Progenitor cell of endocrine pancreas (in vitro differentiated cells): ENCODE measurements at regions not wholly inside any gene's neighbourhood (a gene's known extent, or its start where the extent isn't known, plus 50 kb on each side); places are given as distances from the start of the nearest gene placed in this dataset.

Experiments
- DNase-seq: peaks from one replicate; pipeline ENCODE4 v3.0.0; 2021; ENCODE audit warnings: low spot score; ENCODE audit not compliant: unreplicated experiment
- H3K27ac Mint-ChIP-seq: 2 replicates; pipeline ENCODE4 v1.8.0; 2021; ENCODE audit warnings: mild to moderate bottlenecking, moderate library complexity, mixed read lengths
- H3K27me3 Mint-ChIP-seq: 2 replicates; pipeline ENCODE4 v1.8.0; 2021; ENCODE audit warnings: mixed read lengths
- H3K36me3 Mint-ChIP-seq: 2 replicates; pipeline ENCODE4 v1.8.0; 2022; ENCODE audit warnings: mixed read lengths; ENCODE audit not compliant: insufficient read depth
- H3K4me1 Mint-ChIP-seq: 2 replicates; pipeline ENCODE4 v1.8.0; 2021; ENCODE audit warnings: low read depth, mixed read lengths
- H3K4me3 Mint-ChIP-seq: 2 replicates; pipeline ENCODE4 v1.8.0; 2021; ENCODE audit warnings: low read depth, mild to moderate bottlenecking, moderate library complexity, mixed read lengths
- H3K9me3 Mint-ChIP-seq: 2 replicates; pipeline ENCODE4 v1.8.0; 2021; ENCODE audit warnings: low read depth, mixed read lengths
- CTCF ChIP-seq: fragments of 200-600 bp; sonication (generic); IDR thresholded peaks from one replicate; pipeline ENCODE4 v1.5.0; 2021; ENCODE audit warnings: antibody characterized with exemption, mild to moderate bottlenecking; ENCODE audit not compliant: unreplicated experiment

GRCh38 chr4:26106776-26107175, 192.8 kb downstream of the SMIM20 start:
- Mint-ChIP-seq H3K4me3 (no peak overlapping the region), H3K27ac (no peak overlapping the region), H3K27me3 (no peaks in the 10 kb centered on the region), H3K9me3 (peaks cover 10% of the 10 kb centered on the region), H3K4me1 (no peaks in the 10 kb centered on the region), H3K36me3 (peaks cover 1% of the 10 kb centered on the region)
- no peak for TF ChIP-seq CTCF
- DNase-seq: no peak

DNA sequence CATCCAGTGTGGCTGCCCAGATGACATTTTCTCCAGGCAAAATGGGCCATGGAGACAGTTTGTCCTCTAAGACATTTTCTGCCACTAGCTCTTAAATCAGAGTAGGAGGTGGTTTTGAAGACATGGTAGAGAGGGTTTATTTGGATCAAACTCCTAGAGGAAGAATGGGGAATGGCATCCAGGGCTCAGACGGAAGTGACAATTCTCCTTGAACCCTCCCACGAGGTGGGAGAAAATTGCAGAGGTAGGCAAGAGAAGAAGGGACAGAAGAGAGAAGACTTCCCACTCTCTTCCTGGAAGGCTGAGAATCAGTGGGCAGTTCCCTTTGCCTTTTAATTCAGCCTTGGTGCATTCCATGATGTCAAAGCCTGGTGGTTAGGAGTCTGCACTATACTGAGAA, 194.0 kb downstream of the SMIM20 start:
- Mint-ChIP-seq H3K4me1 (no peaks in the 10 kb centered on the region), H3K27ac (no peak overlapping the region), H3K36me3 (peaks cover 4% of the 10 kb centered on the region), H3K4me3 (no peak overlapping the region), H3K27me3 (no peaks in the 10 kb centered on the region), H3K9me3 (peaks cover 19% of the 10 kb centered on the region)
- DNase-seq: no peak
- no peak for TF ChIP-seq CTCF

GRCh38 chr4:26110493-26110892, 196.5 kb downstream of the SMIM20 start:
- no peak for TF ChIP-seq CTCF
- no peak overlapping the region for H3K27ac Mint-ChIP-seq
- peaks cover 26% of the 10 kb centered on the region for H3K9me3 Mint-ChIP-seq
- H3K4me1 Mint-ChIP-seq: no peaks in the 10 kb centered on the region
- no peak for DNase-seq
- peaks cover 4% of the 10 kb centered on the region for H3K36me3 Mint-ChIP-seq
- H3K4me3 Mint-ChIP-seq: no peak overlapping the region
- no peaks in the 10 kb centered on the region for H3K27me3 Mint-ChIP-seq

GRCh38 chr4:26113339-26113940, 199.4 kb downstream of the SMIM20 start:
- peaks cover 27% of the 10 kb centered on the region for H3K9me3 Mint-ChIP-seq
- H3K27ac Mint-ChIP-seq: no peak overlapping the region
- peaks cover 4% of the 10 kb centered on the region for H3K36me3 Mint-ChIP-seq
- peaks cover 1% of the 10 kb centered on the region for H3K4me1 Mint-ChIP-seq
- no peaks in the 10 kb centered on the region for H3K27me3 Mint-ChIP-seq
- DNase-seq: no peak
- H3K4me3 Mint-ChIP-seq: no peak overlapping the region
- TF ChIP-seq CTCF: no peak

- Mint-ChIP-seq H3K4me1 (peaks cover 20% of the 10 kb centered on the region), H3K9me3 (peaks cover 27% of the 10 kb centered on the region), H3K4me3 (no peak overlapping the region), H3K27me3 (no peaks in the 10 kb centered on the region), H3K36me3 (peaks cover 4% of the 10 kb centered on the region), H3K27ac (no peak overlapping the region)
- DNase-seq: no peak
- no peak for TF ChIP-seq CTCF
Measured at GRCh38 chr4:26116057-26116456, 202.0 kb downstream of the SMIM20 start.
